CD4-positive, CD25-positive, alpha-beta regulatory T cell (primary cell): ENCODE measurements at regions not wholly inside any gene's neighbourhood (a gene's known extent, or its start where the extent isn't known, plus 50 kb on each side); places are given as distances from the start of the nearest gene placed in this dataset.
"Not testable (repeated sequence)": the region's sequence is repeated elsewhere in the genome, so short reads cannot be mapped to it uniquely, and the experiment has no call there.

ENCODE experiments used
- ATAC-seq, 2 donors: fragments of 150-1000 bp; cut with Tn5 transposase; one replicate each; pipeline ENCODE4 v1.10.0; 2021; ENCODE audit warnings: low read depth in 2 of 2, moderate number of reproducible peaks in 2 of 2, moderate library complexity in 1 of 2
- DNase-seq, 3 donors: peaks; one replicate each; pipeline versions ENCODE4 v3.0.0 to v3.0.0-alpha.2; 2012 to 2022; ENCODE audit warnings: mixed read lengths in 1 of 3
- H3K27ac ChIP-seq: one replicate; pipeline ENCODE4 v1.7.0; 2013; ENCODE audit warnings: mild to moderate bottlenecking, low read length; ENCODE audit not compliant: insufficient read depth, poor library complexity, severe bottlenecking
- H3K27me3 ChIP-seq: one replicate; pipeline ENCODE4 v1.7.0; 2013; ENCODE audit warnings: low read length; ENCODE audit not compliant: control insufficient read depth, insufficient read depth
- H3K36me3 ChIP-seq: one replicate; pipeline ENCODE4 v1.7.0; 2013; ENCODE audit warnings: mild to moderate bottlenecking, low read length, moderate library complexity; ENCODE audit not compliant: control insufficient read depth, insufficient read depth
- H3K4me1 ChIP-seq: 2 replicates; pipeline ENCODE4 v1.7.0; 2013; ENCODE audit warnings: mild to moderate bottlenecking, low read length; ENCODE audit not compliant: insufficient read depth, control insufficient read depth, poor library complexity, severe bottlenecking
- H3K4me3 ChIP-seq: one replicate; pipeline ENCODE4 v1.7.0; 2013; ENCODE audit warnings: low read depth, mild to moderate bottlenecking, low read length, moderate library complexity
- H3K9me3 ChIP-seq, 2 experiments: 1 replicate in 1 of 2; 2 replicates in 1 of 2; pipeline ENCODE4 v1.7.0; 2013; ENCODE audit warnings: low read length in 2 of 2, mild to moderate bottlenecking in 1 of 2, moderate library complexity in 1 of 2; ENCODE audit not compliant: control insufficient read depth in 2 of 2
- H3K27ac Mint-ChIP-seq, 3 donors: one replicate each; pipeline ENCODE4 v1.8.0; 2020 to 2022; ENCODE audit warnings: mild to moderate bottlenecking in 3 of 3, mixed read lengths in 3 of 3, moderate library complexity in 2 of 3
- H3K27me3 Mint-ChIP-seq: one replicate; pipeline ENCODE4 v1.8.0; 2022; ENCODE audit warnings: mild to moderate bottlenecking, mixed read lengths
- H3K36me3 Mint-ChIP-seq: one replicate; pipeline ENCODE4 v1.8.0; 2020; ENCODE audit warnings: mixed read lengths
- H3K4me1 Mint-ChIP-seq, 4 donors: one replicate each; pipeline ENCODE4 v1.8.0; 2020 to 2022; ENCODE audit warnings: mixed read lengths in 4 of 4, mild to moderate bottlenecking in 1 of 4
- H3K4me3 Mint-ChIP-seq, 4 donors: one replicate each; pipeline ENCODE4 v1.8.0; 2020 to 2022; ENCODE audit warnings: mild to moderate bottlenecking in 4 of 4, mixed read lengths in 4 of 4, moderate library complexity in 3 of 4
- H3K9me3 Mint-ChIP-seq, 7 donors: one replicate each; pipeline ENCODE4 v1.8.0; 2020 to 2022; ENCODE audit warnings: mixed read lengths in 7 of 7, mild to moderate bottlenecking in 3 of 7, moderate library complexity in 2 of 7

DNA sequence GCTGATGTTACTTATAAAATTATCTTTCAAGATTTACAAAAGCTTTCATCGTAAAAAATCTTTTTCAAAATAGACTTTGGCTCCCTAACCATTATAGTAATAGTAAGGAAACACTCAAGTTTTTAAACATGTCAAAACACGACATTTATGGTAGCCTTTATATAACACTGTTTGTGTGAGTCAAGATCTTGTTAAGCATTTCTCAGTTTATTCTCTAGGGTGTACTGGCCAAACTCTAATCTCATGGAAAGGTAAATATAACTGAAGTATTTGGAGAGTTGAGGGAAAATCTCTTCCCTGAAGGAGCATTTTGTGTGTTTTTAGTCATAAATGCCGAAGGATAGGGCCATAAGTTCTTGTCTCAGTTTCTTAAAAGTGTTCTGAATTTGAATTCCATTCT, 790.9 kb upstream of the NCAM2 start:
- no peak overlapping the region for H3K4me3 ChIP-seq
- no peaks in the 10 kb centered on the region for H3K27me3 ChIP-seq
- Mint-ChIP-seq H3K27ac (no peak overlapping the region), H3K4me1 (no peaks in the 10 kb centered on the region), H3K4me3 (no peak overlapping the region), H3K9me3 (peaks cover 2 to 22% (median 14%) of the 10 kb centered on the region in 7 donors), H3K36me3 (no peaks in the 10 kb centered on the region), H3K27me3 (no peaks in the 10 kb centered on the region)
- no peak overlapping the region for H3K27ac ChIP-seq
- no peak for DNase-seq
- no peak for ATAC-seq
- no peaks in the 10 kb centered on the region for H3K4me1 ChIP-seq
- H3K36me3 ChIP-seq = no peaks in the 10 kb centered on the region
- peaks cover 7 to 17% of the 10 kb centered on the region in 2 experiments for H3K9me3 ChIP-seq

DNA sequence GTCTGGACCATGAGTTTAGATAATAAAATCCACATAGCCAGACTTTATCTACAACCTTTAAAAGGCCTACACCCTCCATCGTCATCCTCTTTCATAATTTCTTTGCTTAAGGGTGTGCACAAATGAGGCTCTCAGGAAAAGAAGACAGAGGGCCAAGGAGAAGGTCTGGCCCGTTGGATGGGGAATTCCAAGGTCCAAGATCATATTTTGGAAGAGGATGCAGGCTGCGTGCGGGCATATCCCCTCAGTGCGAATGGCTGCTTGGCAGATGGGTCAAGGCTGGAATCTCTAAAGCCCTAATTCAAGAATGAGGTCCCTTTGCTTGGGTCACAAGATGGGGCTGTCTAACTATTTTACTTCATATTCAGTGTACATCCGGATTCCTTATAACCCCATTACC, 782.2 kb upstream of the NCAM2 start:
- Histone ChIP-seq H3K9me3 (peaks cover 3 to 7% of the 10 kb centered on the region in 2 experiments), H3K27me3 (no peaks in the 10 kb centered on the region), H3K4me3 (no peak overlapping the region), H3K27ac (no peak overlapping the region), H3K4me1 (no peaks in the 10 kb centered on the region), H3K36me3 (no peaks in the 10 kb centered on the region)
- no peak for ATAC-seq
- no peak overlapping the region for H3K27ac Mint-ChIP-seq
- H3K27me3 Mint-ChIP-seq = no peaks in the 10 kb centered on the region
- H3K36me3 Mint-ChIP-seq = no peaks in the 10 kb centered on the region
- no peak for DNase-seq
- H3K4me3 Mint-ChIP-seq = no peak overlapping the region
- H3K9me3 Mint-ChIP-seq = peaks cover 6 to 23% (median 8%) of the 10 kb centered on the region in 7 donors
- no peaks in the 10 kb centered on the region for H3K4me1 Mint-ChIP-seq

DNA sequence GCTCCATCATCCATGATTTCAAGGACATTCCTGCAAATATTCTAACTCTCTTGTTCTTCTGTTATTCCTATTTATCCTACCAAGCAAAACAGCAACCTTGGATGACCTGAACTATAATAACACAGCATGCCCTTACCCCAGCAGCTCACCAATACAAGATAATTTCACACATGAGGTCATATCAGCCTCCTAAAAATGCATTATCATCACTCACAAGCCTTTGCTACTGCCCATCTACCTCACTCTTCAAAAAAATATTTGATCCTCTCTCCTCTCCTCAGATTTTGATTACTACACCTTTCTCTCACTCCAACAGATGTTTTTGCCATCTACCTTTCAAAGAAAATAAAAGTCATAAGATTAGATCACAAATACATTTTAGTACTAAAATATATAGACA, 777.6 kb upstream of the NCAM2 start:
- no peak overlapping the region for H3K4me3 ChIP-seq
- H3K27me3 ChIP-seq = no peaks in the 10 kb centered on the region
- H3K27me3 Mint-ChIP-seq = no peaks in the 10 kb centered on the region
- peaks cover 0 to 3% of the 10 kb centered on the region in 2 experiments for H3K9me3 ChIP-seq
- no peak overlapping the region for H3K4me3 Mint-ChIP-seq
- no peaks in the 10 kb centered on the region for H3K4me1 Mint-ChIP-seq
- DNase-seq (no peak), ATAC-seq (no peak)
- no peak overlapping the region for H3K27ac Mint-ChIP-seq
- no peak overlapping the region for H3K27ac ChIP-seq
- H3K4me1 ChIP-seq = no peaks in the 10 kb centered on the region
- peaks cover 8 to 21% (median 11%) of the 10 kb centered on the region in 7 donors for H3K9me3 Mint-ChIP-seq
- no peaks in the 10 kb centered on the region for H3K36me3 Mint-ChIP-seq
- no peaks in the 10 kb centered on the region for H3K36me3 ChIP-seq

DNA sequence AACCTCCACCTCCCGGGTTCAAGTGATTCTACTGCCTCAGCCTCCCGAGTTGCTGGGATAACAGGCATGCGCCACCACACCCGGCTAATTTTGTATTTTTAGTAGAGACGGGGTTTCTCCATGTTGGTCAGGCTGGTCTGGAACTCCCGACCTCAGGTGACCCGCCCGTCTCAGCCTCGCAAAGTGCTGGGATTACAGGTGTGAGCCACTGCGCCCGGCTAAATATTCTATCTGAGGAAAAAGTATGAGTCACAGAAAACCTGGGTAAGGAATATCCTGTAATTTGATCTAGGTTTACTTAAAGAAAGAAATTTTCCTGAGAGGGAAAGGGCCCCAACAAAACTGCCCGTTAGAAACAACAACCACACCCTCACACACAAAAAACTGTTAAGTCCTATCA, 776.2 kb upstream of the NCAM2 start:
- DNase-seq, H3K36me3 Mint-ChIP-seq: not testable (repeated sequence)

DNA sequence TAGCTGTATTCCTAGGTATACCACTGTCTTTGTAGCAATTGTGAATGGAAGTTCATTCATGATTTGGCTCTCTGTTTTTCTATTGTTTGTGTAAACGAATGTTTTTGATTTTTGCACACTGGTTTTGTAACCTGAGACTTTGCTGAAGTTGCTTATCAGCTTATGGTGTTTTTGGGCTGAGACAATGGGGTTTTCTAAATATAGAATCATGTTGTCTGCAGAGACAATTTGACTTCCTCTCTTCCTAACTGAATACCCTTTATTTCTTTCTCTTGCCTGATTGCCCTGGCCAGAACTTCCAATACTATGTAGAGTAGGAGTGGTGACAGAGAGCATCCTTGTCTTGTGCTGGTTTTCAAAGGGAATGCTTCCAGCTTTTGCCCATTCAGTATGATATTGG, 761.6 kb upstream of the NCAM2 start:
- H3K27ac Mint-ChIP-seq, H3K4me1 ChIP-seq, H3K4me1 Mint-ChIP-seq, H3K36me3 Mint-ChIP-seq, DNase-seq, H3K27me3 ChIP-seq, H3K36me3 ChIP-seq, H3K4me3 Mint-ChIP-seq, ATAC-seq, H3K4me3 ChIP-seq, H3K27me3 Mint-ChIP-seq, H3K27ac ChIP-seq, H3K9me3 ChIP-seq: not testable (repeated sequence)
- peaks cover 0 to 37% (median 10%) of the 10 kb centered on the region in 7 donors for H3K9me3 Mint-ChIP-seq

More for the DNA sequence above, 776.2 kb upstream of the NCAM2 start:
- not testable (repeated sequence) for H3K27ac ChIP-seq, H3K4me3 Mint-ChIP-seq, H3K27ac Mint-ChIP-seq, H3K4me1 Mint-ChIP-seq, H3K4me3 ChIP-seq, ATAC-seq, H3K36me3 ChIP-seq, H3K27me3 ChIP-seq, H3K27me3 Mint-ChIP-seq, H3K4me1 ChIP-seq, H3K9me3 ChIP-seq
- H3K9me3 Mint-ChIP-seq = peaks cover 9 to 25% (median 12%) of the 10 kb centered on the region in 7 donors

DNA sequence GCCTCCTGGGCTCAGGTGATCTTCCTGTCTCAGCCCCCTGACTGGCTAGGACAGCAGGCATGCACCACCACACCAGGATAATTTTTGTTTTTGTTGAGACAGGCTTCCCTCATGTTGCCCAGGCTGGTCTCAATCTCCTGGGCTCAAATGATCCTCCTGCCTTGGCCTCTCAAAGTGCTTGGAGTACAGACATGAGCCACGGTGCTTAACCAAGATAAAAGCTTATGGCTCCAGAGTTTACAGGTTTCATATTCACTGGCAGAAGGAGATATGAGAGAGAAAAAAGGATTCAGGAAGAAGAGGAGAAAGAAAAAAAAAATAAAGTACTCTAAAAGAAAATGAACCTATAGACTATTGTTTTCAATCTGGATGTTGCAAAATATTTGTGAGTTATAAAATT, 748.8 kb upstream of the NCAM2 start:
- Mint-ChIP-seq H3K4me1 (no peaks in the 10 kb centered on the region), H3K4me3 (no peak overlapping the region), H3K9me3 (peaks cover 0 to 17% (median 1%) of the 10 kb centered on the region in 7 donors), H3K36me3 (no peaks in the 10 kb centered on the region), H3K27ac (no peak overlapping the region), H3K27me3 (no peaks in the 10 kb centered on the region)
- Histone ChIP-seq H3K9me3 (peaks cover 4 to 9% of the 10 kb centered on the region in 2 experiments), H3K27me3 (no peaks in the 10 kb centered on the region), H3K27ac (no peak overlapping the region), H3K36me3 (no peaks in the 10 kb centered on the region), H3K4me3 (no peak overlapping the region), H3K4me1 (no peaks in the 10 kb centered on the region)
- DNase-seq = no peak
- ATAC-seq = no peak

DNA sequence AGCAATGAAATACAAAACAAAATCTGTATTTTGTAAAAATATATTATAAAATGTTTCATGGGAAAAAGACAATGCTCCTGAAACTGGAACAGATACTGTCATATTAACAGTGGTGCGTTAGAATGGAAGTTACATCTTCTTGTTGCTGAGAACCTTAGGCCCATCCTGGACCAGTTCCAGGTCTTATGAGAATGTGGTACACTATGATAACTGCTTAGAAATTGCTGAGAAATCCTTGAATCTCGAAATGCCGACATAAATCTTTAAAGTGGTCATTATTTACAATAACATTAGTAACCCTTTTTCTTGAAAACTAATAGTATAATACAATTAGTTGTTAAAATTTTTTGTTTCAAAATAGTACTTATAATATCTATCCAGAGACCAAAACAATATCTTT, 747.9 kb upstream of the NCAM2 start:
- no peak overlapping the region for H3K4me3 ChIP-seq
- H3K27ac ChIP-seq = no peak overlapping the region
- Mint-ChIP-seq H3K36me3 (no peaks in the 10 kb centered on the region), H3K4me3 (no peak overlapping the region), H3K9me3 (peaks cover 0 to 22% (median 1%) of the 10 kb centered on the region in 7 donors), H3K4me1 (no peaks in the 10 kb centered on the region), H3K27me3 (no peaks in the 10 kb centered on the region), H3K27ac (no peak overlapping the region)
- no peaks in the 10 kb centered on the region for H3K27me3 ChIP-seq
- DNase-seq (no peak), ATAC-seq (no peak)
- peaks cover 4 to 10% of the 10 kb centered on the region in 2 experiments for H3K9me3 ChIP-seq
- no peaks in the 10 kb centered on the region for H3K4me1 ChIP-seq
- no peaks in the 10 kb centered on the region for H3K36me3 ChIP-seq

DNA sequence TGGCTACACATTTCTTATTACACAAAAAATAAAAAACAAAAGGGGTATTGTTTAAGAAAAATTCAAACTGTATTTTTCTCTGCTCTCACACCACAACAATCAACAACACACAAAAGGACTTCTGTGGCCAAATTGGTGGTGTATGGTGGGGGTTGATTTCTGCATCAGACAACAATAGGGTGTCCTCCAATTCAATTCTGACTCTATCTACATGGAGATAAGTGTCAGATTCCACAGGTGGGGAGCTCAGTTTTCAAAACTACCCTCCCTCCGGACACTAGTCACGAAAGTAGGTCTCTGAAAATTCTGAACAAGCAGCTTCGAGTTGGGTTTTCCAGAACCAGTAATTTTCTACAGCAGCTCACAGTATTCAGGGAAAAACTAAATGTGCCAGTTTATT, 744.9 kb upstream of the NCAM2 start:
- H3K9me3 ChIP-seq = peaks cover 2 to 6% of the 10 kb centered on the region in 2 experiments
- DNase-seq (no peak), ATAC-seq (no peak)
- no peak overlapping the region for H3K4me3 Mint-ChIP-seq
- no peaks in the 10 kb centered on the region for H3K36me3 Mint-ChIP-seq
- H3K9me3 Mint-ChIP-seq = peaks cover 0 to 12% (median 0%) of the 10 kb centered on the region in 7 donors
- no peak overlapping the region for H3K4me3 ChIP-seq
- H3K27ac Mint-ChIP-seq = no peak overlapping the region
- H3K27ac ChIP-seq = no peak overlapping the region
- H3K27me3 Mint-ChIP-seq = no peaks in the 10 kb centered on the region
- no peaks in the 10 kb centered on the region for H3K4me1 Mint-ChIP-seq
- no peaks in the 10 kb centered on the region for H3K36me3 ChIP-seq
- no peaks in the 10 kb centered on the region for H3K27me3 ChIP-seq
- H3K4me1 ChIP-seq = no peaks in the 10 kb centered on the region
